NT2/D1 (cell line): ENCODE measurements at regions not wholly inside any gene's neighbourhood (a gene's known extent, or its start where the extent isn't known, plus 50 kb on each side); places are given as distances from the start of the nearest gene placed in this dataset.

Source experiments
- DNase-seq: peaks from one replicate; pipeline ENCODE4 v3.0.0-alpha.2; 2011; ENCODE audit warnings: low read depth, low spot score
- H3K27me3 ChIP-seq: 2 replicates; pipeline ENCODE4 v1.6.0; 2011; ENCODE audit warnings: mild to moderate bottlenecking; ENCODE audit not compliant: insufficient read length, insufficient read depth
- H3K36me3 ChIP-seq: 2 replicates; pipeline ENCODE4 v1.6.1; 2011; ENCODE audit warnings: mild to moderate bottlenecking, low read length, mixed read lengths; ENCODE audit not compliant: insufficient read depth, insufficient read length
- H3K4me1 ChIP-seq: 2 replicates; pipeline ENCODE4 v1.5.1; 2011; ENCODE audit not compliant: insufficient read depth, insufficient read length
- H3K4me3 ChIP-seq: 2 replicates; pipeline ENCODE4 v1.5.1; 2011; ENCODE audit warnings: low read depth; ENCODE audit not compliant: insufficient read length
- H3K9ac ChIP-seq: 2 replicates; pipeline ENCODE4 v1.6.0; 2011; ENCODE audit warnings: low read depth; ENCODE audit not compliant: insufficient read length
- H3K9me3 ChIP-seq: 2 replicates; pipeline ENCODE4 v1.5.1; 2011; ENCODE audit warnings: mild to moderate bottlenecking, low read length; ENCODE audit not compliant: insufficient read depth
- SUZ12 ChIP-seq: IDR thresholded peaks from 2 replicates; pipeline ENCODE4 v1.6.1; 2011; ENCODE audit not compliant: insufficient read length, insufficient read depth; ENCODE audit errors: extremely low read depth
- YY1 ChIP-seq: IDR thresholded peaks from 2 replicates; pipeline ENCODE4 v1.6.1; 2011; ENCODE audit not compliant: insufficient read length, insufficient read depth
- ZNF274 ChIP-seq: IDR thresholded peaks from 2 replicates; pipeline ENCODE4 v1.6.1; 2011; ENCODE audit warnings: mild to moderate bottlenecking, low read depth, low read length

- no peak for DNase-seq
- H3K36me3 ChIP-seq, result peaks cover 11% of the 10 kb centered on the region
Measured at GRCh38 chr3:159872374-159873109, 116.1 kb upstream of the IL12A start.

GRCh38 chr3:159875116-159875515 is 113.5 kb upstream of the IL12A start:
- no peak for TF ChIP-seq YY1
- TF ChIP-seq SUZ12, result no peak
- H3K9me3 ChIP-seq, result no peaks in the 10 kb centered on the region
- no peak overlapping the region for H3K4me3 ChIP-seq
- H3K4me1 ChIP-seq, result no peaks in the 10 kb centered on the region
- no peaks in the 10 kb centered on the region for H3K27me3 ChIP-seq
- H3K36me3 ChIP-seq, result peaks cover 3% of the 10 kb centered on the region
- no peak overlapping the region for H3K9ac ChIP-seq
- no peak for DNase-seq

More at GRCh38 chr3:159872374-159873109, 116.1 kb upstream of the IL12A start:
- no peaks in the 10 kb centered on the region for H3K4me1 ChIP-seq
- H3K9me3 ChIP-seq, result 0 out of 2 replicates have a peak, but pooled peaks cover 4% of the 10 kb centered on the region
- H3K27me3 ChIP-seq, result no peaks in the 10 kb centered on the region
- no peak for TF ChIP-seq ZNF274
- TF ChIP-seq SUZ12, result no peak
- no peak for TF ChIP-seq YY1
- no peak overlapping the region for H3K9ac ChIP-seq
- no peak overlapping the region for H3K4me3 ChIP-seq

- peaks cover 6% of the 10 kb centered on the region for H3K4me1 ChIP-seq
- H3K4me3 ChIP-seq, result no peak overlapping the region
- peaks cover 3% of the 10 kb centered on the region for H3K36me3 ChIP-seq
- H3K9me3 ChIP-seq, result no peaks in the 10 kb centered on the region
- TF ChIP-seq ZNF274 (no peak), YY1 (no peak), SUZ12 (no peak)
- no peaks in the 10 kb centered on the region for H3K27me3 ChIP-seq
- no peak overlapping the region for H3K9ac ChIP-seq
- DNase-seq, result no peak
Measured at GRCh38 chr3:159877924-159878323, 110.7 kb upstream of the IL12A start.

DNA sequence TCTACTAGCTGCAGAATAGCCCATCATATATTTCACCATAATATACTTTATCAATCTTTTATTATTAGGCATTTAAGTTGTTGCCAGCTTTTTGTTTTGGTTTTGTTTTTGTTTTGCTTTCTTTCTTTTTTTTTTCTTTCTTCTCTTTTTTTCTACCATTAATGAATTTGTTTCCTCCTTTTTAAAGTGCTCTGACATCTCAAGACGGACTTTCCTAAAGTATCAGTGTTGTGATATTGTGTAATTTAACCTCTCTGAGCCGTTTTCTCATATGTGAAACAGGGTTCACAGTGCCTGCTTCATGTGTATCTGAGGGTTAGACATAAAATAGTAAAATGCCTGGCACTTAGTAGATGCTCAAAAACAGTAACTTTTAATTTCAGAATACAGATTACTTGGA is 109.5 kb upstream of the IL12A start:
- no peaks in the 10 kb centered on the region for H3K27me3 ChIP-seq
- no peak for DNase-seq
- TF ChIP-seq SUZ12 (no peak), ZNF274 (no peak), YY1 (no peak)
- H3K36me3 ChIP-seq, result peaks cover 3% of the 10 kb centered on the region
- peaks cover 6% of the 10 kb centered on the region for H3K4me1 ChIP-seq
- H3K9me3 ChIP-seq, result no peaks in the 10 kb centered on the region
- no peak overlapping the region for H3K9ac ChIP-seq
- H3K4me3 ChIP-seq, result no peak overlapping the region

- H3K4me1 ChIP-seq, result peaks cover 6% of the 10 kb centered on the region
- no peak for DNase-seq
- no peaks in the 10 kb centered on the region for H3K9me3 ChIP-seq
- no peak for TF ChIP-seq YY1
- TF ChIP-seq ZNF274, result no peak
- TF ChIP-seq SUZ12, result no peak
- peaks cover 3% of the 10 kb centered on the region for H3K36me3 ChIP-seq
- H3K27me3 ChIP-seq, result no peaks in the 10 kb centered on the region
- no peak overlapping the region for H3K4me3 ChIP-seq
- H3K9ac ChIP-seq, result no peak overlapping the region
Measured at GRCh38 chr3:159879598-159879997, 109.0 kb upstream of the IL12A start.

DNA sequence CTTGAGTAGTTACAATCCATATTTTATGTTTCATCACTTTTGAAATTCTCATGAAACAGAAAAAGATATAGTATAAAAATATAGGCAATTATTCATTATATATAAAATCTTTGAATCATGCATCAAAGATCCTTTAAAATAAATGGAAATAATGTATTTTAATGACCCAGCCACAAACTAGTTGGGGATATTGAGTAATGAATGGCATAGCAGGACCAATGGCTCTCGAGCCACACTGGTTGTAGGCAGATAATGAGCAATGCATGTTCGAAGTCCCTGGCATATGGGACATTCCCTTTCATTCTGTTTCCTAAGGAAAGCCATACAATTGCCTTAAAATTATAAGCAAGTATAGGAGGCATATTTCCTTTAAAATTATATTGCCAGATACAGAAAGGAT is 107.4 kb upstream of the IL12A start:
- no peak overlapping the region for H3K9ac ChIP-seq
- no peak overlapping the region for H3K4me3 ChIP-seq
- no peaks in the 10 kb centered on the region for H3K9me3 ChIP-seq
- TF ChIP-seq SUZ12 (no peak), YY1 (no peak), ZNF274 (no peak)
- H3K27me3 ChIP-seq, result no peaks in the 10 kb centered on the region
- peaks cover 4% of the 10 kb centered on the region for H3K36me3 ChIP-seq
- H3K4me1 ChIP-seq, result peaks cover 6% of the 10 kb centered on the region
- DNase-seq, result no peak

GRCh38 chr3:159881828-159882309 is 106.8 kb upstream of the IL12A start:
- H3K4me1 ChIP-seq, result peaks cover 6% of the 10 kb centered on the region
- no peak for TF ChIP-seq ZNF274
- no peak for TF ChIP-seq SUZ12
- TF ChIP-seq YY1, result no peak
- DNase-seq, result peak; percentile 8
- H3K36me3 ChIP-seq, result peaks cover 7% of the 10 kb centered on the region
- no peaks in the 10 kb centered on the region for H3K9me3 ChIP-seq
- no peaks in the 10 kb centered on the region for H3K27me3 ChIP-seq
- no peak overlapping the region for H3K4me3 ChIP-seq
- no peak overlapping the region for H3K9ac ChIP-seq
